ENCODE measurements at regions not wholly inside any gene's neighbourhood (a gene's known extent, or its start where the extent isn't known, plus 50 kb on each side); places are given as distances from the start of the nearest gene placed in this dataset.

GRCh38 chr3:187873843-187874242, 128.6 kb upstream of the BCL6 start:
- intact Hi-C loops (cut with DNase I): no loop called here
- no peaks in the 10 kb centered on the region for H3K36me3 ChIP-seq
- no peaks in the 10 kb centered on the region for H3K9me3 ChIP-seq
- no peak for TF ChIP-seq CTCF (IDR thresholded peaks at IDR 0.05)
- no peak overlapping the region for H3K9ac ChIP-seq (ENCODE audit: low read depth in 2 of 2, low read length in 2 of 2)
- no peaks in the 10 kb centered on the region for H3K27me3 ChIP-seq
- H3K27ac ChIP-seq: no peak overlapping the region
- H3K4me3 ChIP-seq: no peak overlapping the region
- no peaks in the 10 kb centered on the region for H3K4me1 ChIP-seq
- no peak for DNase-seq

- no peaks in the 10 kb centered on the region for H3K27me3 ChIP-seq
- no peak overlapping the region for H3K4me3 ChIP-seq
- intact Hi-C loops (cut with DNase I): no loop called here
- no peaks in the 10 kb centered on the region for H3K36me3 ChIP-seq
- no peak for TF ChIP-seq CTCF (IDR thresholded peaks at IDR 0.05)
- H3K27ac ChIP-seq: no peak overlapping the region
- H3K9me3 ChIP-seq: no peaks in the 10 kb centered on the region
- no peak for DNase-seq
- H3K9ac ChIP-seq (ENCODE audit: low read depth in 2 of 2, low read length in 2 of 2): no peak overlapping the region
- H3K4me1 ChIP-seq: no peaks in the 10 kb centered on the region
Measured at GRCh38 chr3:187875863-187876262, 130.6 kb upstream of the BCL6 start.

GRCh38 chr3:187878772-187879518, 133.7 kb upstream of the BCL6 start:
- Histone ChIP-seq H3K4me1 (no peaks in the 10 kb centered on the region), H3K36me3 (no peaks in the 10 kb centered on the region), H3K9ac (ENCODE audit: low read depth in 2 of 2, low read length in 2 of 2) (no peak overlapping the region), H3K27me3 (no peaks in the 10 kb centered on the region), H3K9me3 (no peaks in the 10 kb centered on the region), H3K4me3 (no peak overlapping the region), H3K27ac (no peak overlapping the region)
- DNase-seq: no peak
- no peak for TF ChIP-seq CTCF (IDR thresholded peaks at IDR 0.05)
- intact Hi-C loops (cut with DNase I): no loop called here

GRCh38 chr3:187880441-187880840, 135.2 kb upstream of the BCL6 start:
- H3K9ac ChIP-seq (ENCODE audit: low read depth in 2 of 2, low read length in 2 of 2): no peak overlapping the region
- intact Hi-C loops (cut with DNase I): no loop called here
- no peak for DNase-seq
- no peaks in the 10 kb centered on the region for H3K9me3 ChIP-seq
- TF ChIP-seq CTCF (IDR thresholded peaks at IDR 0.05): no peak
- no peaks in the 10 kb centered on the region for H3K4me1 ChIP-seq
- H3K4me3 ChIP-seq: no peak overlapping the region
- no peaks in the 10 kb centered on the region for H3K27me3 ChIP-seq
- no peak overlapping the region for H3K27ac ChIP-seq
- no peaks in the 10 kb centered on the region for H3K36me3 ChIP-seq

GRCh38 chr3:187880851-187881250, 135.6 kb upstream of the BCL6 start:
- Histone ChIP-seq H3K27me3 (no peaks in the 10 kb centered on the region), H3K27ac (no peak overlapping the region), H3K4me1 (no peaks in the 10 kb centered on the region), H3K9me3 (no peaks in the 10 kb centered on the region), H3K4me3 (no peak overlapping the region), H3K36me3 (no peaks in the 10 kb centered on the region), H3K9ac (ENCODE audit: low read depth in 2 of 2, low read length in 2 of 2) (no peak overlapping the region)
- intact Hi-C loops (cut with DNase I): no loop called here
- TF ChIP-seq CTCF (IDR thresholded peaks at IDR 0.05): no peak
- DNase-seq: no peak

Data from colonic mucosa (tissue), 4 donors.